Activated T-cell treated with anti-CD3 and anti-CD28 coated beads, Interleukin-2, amount 50 U/mL, for 4 hours (primary cell): ENCODE measurements at regions not wholly inside any gene's neighbourhood (a gene's known extent, or its start where the extent isn't known, plus 50 kb on each side); places are given as distances from the start of the nearest gene placed in this dataset.
"Not testable (repeated sequence)": the region's sequence is repeated elsewhere in the genome, so short reads cannot be mapped to it uniquely, and the experiment has no call there.

Source experiments
- ATAC-seq, 2 donors: fragments of 200-7000 bp; cut with Tn5 transposase; one replicate each; pipeline ENCODE4 v1.10.0; 2021
- DNase-seq: peaks from one replicate; pipeline ENCODE4 v3.0.0-alpha.2; 2020
- H3K27me3 Mint-ChIP-seq: one replicate; pipeline ENCODE4 v1.8.0; 2021; ENCODE audit warnings: low read depth, mixed read lengths
- H3K36me3 Mint-ChIP-seq: one replicate; pipeline ENCODE4 v1.8.0; 2022; ENCODE audit warnings: mixed read lengths; ENCODE audit not compliant: insufficient read depth
- H3K4me1 Mint-ChIP-seq: one replicate; pipeline ENCODE4 v1.8.0; 2021; ENCODE audit warnings: low read depth, mixed read lengths
- H3K4me3 Mint-ChIP-seq: one replicate; pipeline ENCODE4 v1.8.0; 2021; ENCODE audit warnings: mild to moderate bottlenecking, moderate library complexity, mixed read lengths
- H3K9me3 Mint-ChIP-seq: one replicate; pipeline ENCODE4 v1.8.0; 2021; ENCODE audit warnings: mixed read lengths

GRCh38 chr4:184897895-184898294 is 72.1 kb upstream of the ACSL1 start:
- DNase-seq (no peak), ATAC-seq (no peak)
- H3K9me3 Mint-ChIP-seq, result peaks cover 8% of the 10 kb centered on the region
- no peak overlapping the region for H3K4me3 Mint-ChIP-seq
- no peaks in the 10 kb centered on the region for H3K4me1 Mint-ChIP-seq
- H3K27me3 Mint-ChIP-seq, result peaks cover 30% of the 10 kb centered on the region
- H3K36me3 Mint-ChIP-seq, result no peaks in the 10 kb centered on the region

DNA sequence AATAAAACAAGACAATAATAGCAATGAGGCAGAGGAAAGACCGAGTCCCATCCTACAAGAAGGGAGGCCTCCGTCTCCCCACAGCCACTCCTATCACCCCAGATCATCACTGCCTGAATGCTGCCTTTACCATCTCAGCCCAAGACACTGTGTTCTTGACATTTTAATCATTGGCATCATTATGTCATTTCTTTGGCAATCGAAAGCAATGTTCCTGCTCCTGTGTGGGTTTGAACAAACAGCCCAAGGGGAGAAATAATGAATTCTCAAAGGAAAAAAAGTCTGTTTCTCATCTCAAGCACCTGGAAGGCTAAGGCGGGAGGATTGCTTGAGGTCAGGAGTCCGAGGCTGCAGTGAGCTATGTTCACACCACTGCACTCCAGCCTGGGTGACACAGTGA is 73.0 kb upstream of the ACSL1 start:
- no peak overlapping the region for H3K4me3 Mint-ChIP-seq
- peaks cover 4% of the 10 kb centered on the region for H3K9me3 Mint-ChIP-seq
- no peak for ATAC-seq
- peaks cover 26% of the 10 kb centered on the region for H3K27me3 Mint-ChIP-seq
- H3K4me1 Mint-ChIP-seq, result no peaks in the 10 kb centered on the region
- no peaks in the 10 kb centered on the region for H3K36me3 Mint-ChIP-seq
- no peak for DNase-seq

DNA sequence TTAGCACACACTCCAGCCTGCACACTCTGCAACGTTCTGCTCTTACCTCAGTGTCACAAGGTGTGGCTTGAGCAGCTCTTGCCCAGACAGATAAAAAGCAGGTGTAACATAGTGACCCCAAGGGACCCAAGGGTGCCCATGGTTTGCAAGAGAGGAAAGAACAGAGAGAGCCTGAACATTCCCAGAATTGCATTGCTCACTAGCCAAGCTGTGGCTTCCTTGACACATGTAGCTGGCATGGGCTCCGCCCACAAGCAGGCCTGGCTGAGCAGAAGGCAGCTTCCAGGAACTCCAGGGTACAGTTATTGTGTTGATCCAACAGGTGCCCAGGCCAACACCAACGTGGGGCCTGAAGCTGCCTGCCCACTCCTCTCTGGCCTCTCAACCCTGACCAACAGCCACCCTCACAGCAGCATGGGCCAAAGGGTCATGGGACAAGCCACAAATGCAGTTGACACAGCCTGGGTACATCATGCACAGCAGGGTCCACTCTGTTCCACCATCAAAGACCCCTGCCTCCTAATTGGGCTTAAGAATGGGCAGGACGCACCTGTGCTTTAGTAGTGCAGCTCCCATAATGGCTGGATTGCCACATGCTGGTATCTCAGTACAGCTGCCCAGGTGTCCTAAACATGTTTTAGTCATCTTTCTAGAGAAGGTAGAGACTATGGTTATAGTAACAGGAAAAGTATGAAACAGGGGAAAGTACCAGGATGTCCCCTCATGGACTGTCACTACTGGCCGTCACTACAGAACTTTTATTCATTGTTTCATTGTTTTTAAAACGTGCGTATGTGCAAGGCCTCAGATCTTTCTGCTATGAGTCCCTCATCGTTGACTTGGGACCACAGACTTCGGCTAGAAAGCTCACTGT is 73.7 kb upstream of the ACSL1 start:
- no peaks in the 10 kb centered on the region for H3K36me3 Mint-ChIP-seq
- peaks cover 22% of the 10 kb centered on the region for H3K27me3 Mint-ChIP-seq
- no peak for DNase-seq
- H3K4me1 Mint-ChIP-seq, result no peaks in the 10 kb centered on the region
- ATAC-seq, result no peak
- no peak overlapping the region for H3K4me3 Mint-ChIP-seq
- no peaks in the 10 kb centered on the region for H3K9me3 Mint-ChIP-seq

DNA sequence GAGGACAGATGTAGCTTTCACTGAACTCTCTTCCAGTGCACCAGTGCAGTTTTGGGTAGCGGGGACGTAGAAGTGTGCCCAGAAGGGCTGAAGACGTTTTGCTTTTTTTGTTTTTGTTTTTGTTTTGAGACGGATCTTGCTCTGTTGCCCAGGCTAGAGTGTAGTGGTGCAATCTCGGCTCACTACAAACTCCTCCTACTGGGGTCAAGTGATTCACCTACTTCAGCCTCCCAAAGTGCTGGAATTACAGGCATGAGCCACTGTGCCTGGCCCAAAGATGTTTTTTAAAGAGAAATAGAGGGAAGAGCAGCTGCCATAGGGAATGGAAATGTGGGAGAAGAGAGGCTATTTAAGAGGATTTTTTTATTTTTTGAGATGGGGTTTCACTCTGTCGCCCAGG is 74.4 kb upstream of the ACSL1 start:
- ATAC-seq (no peak), DNase-seq (no peak)
- H3K4me1 Mint-ChIP-seq, result no peaks in the 10 kb centered on the region
- H3K9me3 Mint-ChIP-seq, result no peaks in the 10 kb centered on the region
- H3K4me3 Mint-ChIP-seq, result no peak overlapping the region
- peaks cover 19% of the 10 kb centered on the region for H3K27me3 Mint-ChIP-seq
- no peaks in the 10 kb centered on the region for H3K36me3 Mint-ChIP-seq

GRCh38 chr4:184902550-184902949 is 76.8 kb upstream of the ACSL1 start:
- no peaks in the 10 kb centered on the region for H3K4me1 Mint-ChIP-seq
- no peaks in the 10 kb centered on the region for H3K9me3 Mint-ChIP-seq
- DNase-seq (no peak), ATAC-seq (no peak)
- H3K4me3 Mint-ChIP-seq, result no peak overlapping the region
- H3K36me3 Mint-ChIP-seq, result no peaks in the 10 kb centered on the region
- peaks cover 7% of the 10 kb centered on the region for H3K27me3 Mint-ChIP-seq

GRCh38 chr4:184906480-184907097 is 80.8 kb upstream of the ACSL1 start:
- Mint-ChIP-seq H3K4me3 (no peak overlapping the region), H3K4me1 (peaks cover 4% of the 10 kb centered on the region), H3K27me3 (no peaks in the 10 kb centered on the region), H3K36me3 (no peaks in the 10 kb centered on the region), H3K9me3 (no peaks in the 10 kb centered on the region)
- ATAC-seq (no peak), DNase-seq (no peak)

DNA sequence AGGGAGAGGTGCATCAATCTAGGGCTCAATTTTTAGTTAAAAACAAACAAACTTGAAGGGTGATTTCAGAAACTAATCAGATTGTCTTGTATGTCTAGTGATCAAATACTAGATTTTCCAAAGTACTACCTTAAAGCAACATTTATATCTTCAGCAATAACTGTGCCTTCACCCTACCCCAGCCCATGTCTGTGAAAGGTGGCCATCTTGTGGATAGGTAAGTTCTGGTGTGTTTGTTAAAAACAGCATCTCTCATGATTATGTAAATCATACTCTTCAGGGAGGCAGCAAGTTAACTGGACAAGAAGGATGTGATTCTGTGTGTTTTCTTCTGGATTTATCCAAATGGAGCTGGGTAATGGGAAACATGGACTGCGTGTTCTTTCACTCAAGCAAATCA is 81.4 kb upstream of the ACSL1 start:
- DNase-seq (no peak), ATAC-seq (no peak)
- Mint-ChIP-seq H3K4me1 (peaks cover 4% of the 10 kb centered on the region), H3K36me3 (no peaks in the 10 kb centered on the region), H3K4me3 (no peak overlapping the region), H3K9me3 (peaks cover 3% of the 10 kb centered on the region), H3K27me3 (no peaks in the 10 kb centered on the region)

- peaks cover 9% of the 10 kb centered on the region for H3K9me3 Mint-ChIP-seq
- no peaks in the 10 kb centered on the region for H3K36me3 Mint-ChIP-seq
- ATAC-seq, result no peak
- H3K27me3 Mint-ChIP-seq, result no peaks in the 10 kb centered on the region
- peaks cover 4% of the 10 kb centered on the region for H3K4me1 Mint-ChIP-seq
- no peak overlapping the region for H3K4me3 Mint-ChIP-seq
- DNase-seq, result no peak
Measured at GRCh38 chr4:184907810-184908209, 82.0 kb upstream of the ACSL1 start.

DNA sequence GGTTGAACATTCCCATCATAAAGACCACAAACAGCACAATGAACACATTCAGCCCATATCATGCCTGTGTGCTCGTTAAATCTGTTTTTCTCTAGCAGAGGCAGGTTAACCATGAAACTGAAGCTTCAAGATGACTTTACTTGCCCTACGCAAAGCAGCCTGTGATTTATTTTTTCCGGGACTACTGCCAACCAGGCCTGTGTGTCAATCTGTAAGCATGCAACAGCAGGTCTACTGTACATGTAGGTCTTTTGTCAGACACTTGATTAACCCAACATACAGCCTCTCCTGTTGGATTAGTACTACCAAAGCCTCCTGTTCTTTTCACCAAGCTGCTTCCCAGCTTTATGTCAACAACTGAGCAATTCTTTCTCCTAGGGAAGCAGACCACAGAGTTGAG is 85.5 kb upstream of the ACSL1 start:
- Mint-ChIP-seq H3K4me3 (no peak overlapping the region), H3K4me1 (peaks cover 4% of the 10 kb centered on the region), H3K27me3 (peaks cover 9% of the 10 kb centered on the region), H3K9me3 (peaks cover 14% of the 10 kb centered on the region), H3K36me3 (no peaks in the 10 kb centered on the region)
- ATAC-seq (no peak), DNase-seq (no peak)

DNA sequence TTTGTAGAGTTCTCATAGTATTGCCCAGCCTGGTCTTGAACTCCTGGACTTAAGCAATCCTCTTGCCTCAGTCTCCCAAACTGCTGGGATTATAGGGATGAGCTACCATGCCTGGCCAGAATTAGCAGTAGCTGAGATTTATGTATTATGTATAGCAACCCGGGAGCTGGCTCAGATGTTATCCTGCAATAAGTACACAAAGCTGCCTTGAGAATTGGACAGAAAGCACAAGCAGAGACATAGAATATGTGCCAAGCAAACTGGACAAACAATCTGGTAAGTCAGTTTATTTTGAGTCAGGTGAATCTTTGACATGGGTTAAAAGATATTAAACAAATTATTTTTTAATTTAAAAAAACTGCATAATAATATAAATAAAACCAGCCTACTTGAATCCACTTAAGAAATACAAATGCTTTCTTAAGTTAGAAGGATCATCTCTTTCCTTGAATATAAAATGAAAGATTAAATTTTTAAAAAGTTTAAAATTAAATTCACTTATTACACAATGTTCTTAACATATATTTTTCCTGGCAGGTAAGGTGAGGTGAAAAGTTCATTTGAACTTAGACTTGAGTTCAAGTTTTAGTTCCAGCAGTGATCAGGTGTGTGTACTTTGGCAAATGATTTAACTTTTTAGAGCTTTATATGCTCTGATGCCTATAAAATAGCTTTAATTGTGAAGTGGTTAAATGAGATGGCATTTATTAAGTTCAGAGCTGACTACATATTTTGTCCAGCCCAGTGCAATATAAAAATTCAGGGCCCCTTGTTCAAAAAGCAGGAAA is 87.8 kb upstream of the ACSL1 start:
- ATAC-seq, result no peak

DNA sequence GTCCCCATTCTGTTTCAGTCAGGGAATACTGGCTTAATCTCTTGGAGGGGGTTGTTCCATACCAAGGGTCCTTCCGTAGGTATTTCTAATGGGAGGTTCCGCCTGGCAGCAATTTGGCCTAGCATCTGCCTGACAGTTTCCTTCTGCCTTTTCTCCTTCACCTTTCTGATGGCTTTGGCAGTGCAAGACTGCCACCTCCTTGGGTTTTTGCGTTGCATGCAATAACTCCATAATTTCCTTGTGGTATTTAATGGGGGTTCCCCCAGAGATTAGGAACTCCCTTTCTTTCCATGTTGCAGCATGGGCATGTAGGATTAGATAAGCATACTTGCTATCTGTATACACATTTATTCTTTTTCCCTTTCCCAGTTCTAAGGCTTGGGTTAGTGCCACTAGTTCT is 93.0 kb upstream of the ACSL1 start:
- not testable (repeated sequence) for H3K36me3 Mint-ChIP-seq, ATAC-seq, H3K4me1 Mint-ChIP-seq, DNase-seq, H3K4me3 Mint-ChIP-seq, H3K9me3 Mint-ChIP-seq
- H3K27me3 Mint-ChIP-seq, result peaks cover 15% of the 10 kb centered on the region

More for the DNA sequence above, 87.8 kb upstream of the ACSL1 start:
- Mint-ChIP-seq H3K9me3 (peaks cover 14% of the 10 kb centered on the region), H3K4me3 (no peak overlapping the region), H3K4me1 (no peaks in the 10 kb centered on the region), H3K36me3 (no peaks in the 10 kb centered on the region), H3K27me3 (peaks cover 15% of the 10 kb centered on the region)
- DNase-seq, result no peak

GRCh38 chr4:184921456-184921855 is 95.7 kb upstream of the ACSL1 start:
- Mint-ChIP-seq H3K4me1 (no peaks in the 10 kb centered on the region), H3K4me3 (no peak overlapping the region), H3K36me3 (no peaks in the 10 kb centered on the region), H3K27me3 (peaks cover 5% of the 10 kb centered on the region), H3K9me3 (no peaks in the 10 kb centered on the region)
- DNase-seq, result no peak
- no peak for ATAC-seq

- Mint-ChIP-seq H3K27me3 (no peaks in the 10 kb centered on the region), H3K4me3 (no peak overlapping the region), H3K9me3 (peaks cover 4% of the 10 kb centered on the region), H3K36me3 (no peaks in the 10 kb centered on the region), H3K4me1 (no peaks in the 10 kb centered on the region)
- DNase-seq (no peak), ATAC-seq (no peak)
Measured at GRCh38 chr4:184922301-184922700, 96.0 kb upstream of the HELT start.

- ATAC-seq, result no peak
- H3K36me3 Mint-ChIP-seq, result no peaks in the 10 kb centered on the region
- H3K4me3 Mint-ChIP-seq, result no peak overlapping the region
- peaks cover 17% of the 10 kb centered on the region for H3K9me3 Mint-ChIP-seq
- no peak for DNase-seq
- H3K4me1 Mint-ChIP-seq, result no peaks in the 10 kb centered on the region
- no peaks in the 10 kb centered on the region for H3K27me3 Mint-ChIP-seq
Measured at GRCh38 chr4:184924516-184924915, 93.8 kb upstream of the HELT start.
